PC-3 (cell line): ENCODE measurements at regions not wholly inside any gene's neighbourhood (a gene's known extent, or its start where the extent isn't known, plus 50 kb on each side); places are given as distances from the start of the nearest gene placed in this dataset.

Source experiments
- ATAC-seq: fragments of 200-7000 bp; cut with Tn5 transposase; 2 replicates; pipeline ENCODE4 v1.9.1; 2020; ENCODE audit warnings: mild to moderate bottlenecking, moderate library complexity
- BruUV-seq: library from RNA; stranded (reverse); fragments of 400-500 nt; replicated peaks from 2 replicates; lab custom pipeline; 2021; lab: Mats Ljungman, UMichigan
- CTCF ChIA-PET: fragments of 300-600 bp; sonication (Branson Sonifier 250); formaldehyde crosslinking; loops from one replicate; lab custom pipeline; 2022; ENCODE audit warnings: antibody characterized with exemption; lab: Charles Lee
- POLR2A ChIA-PET: fragments of 300-600 bp; sonication (Branson Sonifier 250); formaldehyde crosslinking; loops from one replicate; lab custom pipeline; 2022; ENCODE audit warnings: antibody characterized with exemption; ENCODE audit not compliant: unreplicated experiment; lab: Charles Lee
- DNase-seq: peaks from one replicate; pipeline ENCODE4 v3.0.0-alpha.2; 2015
- H2AFZ ChIP-seq: fragments of 300-600 bp; sonication (generic); 2 replicates; pipeline ENCODE4 v1.6.0; 2016; ENCODE audit warnings: antibody characterized with exemption, low read length
- H3F3A ChIP-seq: fragments of 300-600 bp; sonication (generic); one replicate; pipeline ENCODE4 v1.6.0; 2017; ENCODE audit warnings: antibody characterized with exemption, low read length, control low read depth, mild to moderate bottlenecking; ENCODE audit not compliant: unreplicated experiment
- H3K27ac ChIP-seq: fragments of 300-600 bp; sonication (generic); 2 replicates; pipeline ENCODE4 v1.5.1; 2016; ENCODE audit warnings: mild to moderate bottlenecking, low read length
- H3K27me3 ChIP-seq: fragments of 300-600 bp; sonication (generic); 2 replicates; pipeline ENCODE4 v1.6.1; 2016; ENCODE audit warnings: low read length, mixed read lengths
- H3K36me3 ChIP-seq: fragments of 300-600 bp; sonication (generic); 2 replicates; pipeline ENCODE4 v1.6.1; 2016; ENCODE audit warnings: low read depth, mixed run types, low read length, mixed read lengths
- H3K4me1 ChIP-seq: fragments of 300-600 bp; sonication (generic); 2 replicates; pipeline ENCODE4 v1.5.1; 2016; ENCODE audit warnings: low read length; ENCODE audit not compliant: insufficient read depth
- H3K4me2 ChIP-seq: fragments of 300-600 bp; sonication (generic); 2 replicates; pipeline ENCODE4 v1.6.0; 2016; ENCODE audit warnings: low read length
- H3K4me3 ChIP-seq: fragments of 300-600 bp; sonication (generic); 2 replicates; pipeline ENCODE4 v1.5.1; 2016; ENCODE audit warnings: mild to moderate bottlenecking, low read length, mixed read lengths
- H3K79me2 ChIP-seq: fragments of 300-600 bp; sonication (generic); 2 replicates; pipeline ENCODE4 v1.6.1; 2017; ENCODE audit warnings: low read length, mixed read lengths
- H3K9ac ChIP-seq: fragments of 300-600 bp; sonication (generic); 2 replicates; pipeline ENCODE4 v1.6.0; 2016; ENCODE audit warnings: mild to moderate bottlenecking, low read length
- H3K9me2 ChIP-seq: fragments of 300-600 bp; sonication (generic); replicated peaks from 2 replicates; pipeline ENCODE4 v1.6.1; 2016; ENCODE audit warnings: mixed run types, low read length, mixed read lengths
- H3K9me3 ChIP-seq: fragments of 300-600 bp; sonication (generic); 2 replicates; pipeline ENCODE4 v1.6.1; 2016; ENCODE audit warnings: low read length, mixed read lengths
- H4K20me1 ChIP-seq: fragments of 300-600 bp; sonication (generic); 2 replicates; pipeline ENCODE4 v1.6.1; 2016; ENCODE audit warnings: low read length, mixed read lengths
- CTCF ChIP-seq: fragments of 300-600 bp; sonication (generic); conservative IDR thresholded peaks from 2 replicates; pipeline ENCODE4 v1.5.1; 2017; ENCODE audit warnings: antibody characterized with exemption, low read depth, mild to moderate bottlenecking, low read length
- EZH2 ChIP-seq: fragments of 300-600 bp; sonication (generic); IDR thresholded peaks from one replicate; pipeline ENCODE4 v1.6.1; 2017; ENCODE audit warnings: antibody characterized with exemption, mild to moderate bottlenecking, low read length; ENCODE audit not compliant: unreplicated experiment
- EZH2phosphoT487 ChIP-seq: fragments of 300-600 bp; sonication (generic); IDR thresholded peaks from 2 replicates; pipeline ENCODE4 v1.6.1; 2018; ENCODE audit warnings: mild to moderate bottlenecking, antibody characterized with exemption, low read length, borderline replicate concordance
- intact Hi-C: fragments of 100-400 bp; cut with micrococcal nuclease; formaldehyde crosslinking; loops from 2 replicates; pipeline ENCODE4 v1.9.0; 2023

DNA sequence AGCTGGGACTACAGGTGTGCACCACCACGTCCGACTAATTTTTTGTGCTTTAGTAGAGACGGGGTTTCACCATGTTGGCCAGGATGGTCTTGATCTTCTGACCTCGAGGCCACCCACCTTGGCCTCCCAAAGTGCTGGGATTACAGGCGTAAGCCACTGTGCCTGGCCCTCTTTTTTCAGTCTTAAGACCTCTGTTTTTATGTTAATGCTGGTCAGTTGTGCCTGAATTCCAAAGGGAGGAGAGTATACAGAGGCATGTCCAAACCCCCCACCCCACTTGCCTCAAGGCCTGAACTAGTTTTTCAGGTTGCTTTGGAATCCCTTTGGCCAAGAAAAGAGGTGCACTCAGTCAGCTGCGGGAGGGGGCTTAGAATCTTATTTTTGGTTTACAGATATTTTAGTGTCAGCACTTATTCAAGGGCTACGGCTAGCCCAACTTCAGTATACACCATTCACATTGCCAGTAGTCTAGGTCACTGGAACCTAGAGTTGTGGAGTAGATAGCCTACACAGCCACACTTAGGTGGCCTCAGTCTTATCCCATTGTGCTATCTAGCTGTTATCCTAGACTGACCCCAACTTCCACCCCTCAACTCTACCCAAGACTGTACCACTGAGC lies 128.0 kb upstream of the TPM1 start:
- Histone ChIP-seq H3K36me3 (no peaks in the 10 kb centered on the region), H3F3A (no peaks in the 10 kb centered on the region), H3K27ac (no peak overlapping the region), H4K20me1 (no peaks in the 10 kb centered on the region), H3K9me2 (no peaks in the 10 kb centered on the region), H3K9me3 (no peaks in the 10 kb centered on the region), H3K4me1 (no peaks in the 10 kb centered on the region), H3K79me2 (no peaks in the 10 kb centered on the region), H3K4me2 (no peak overlapping the region), H3K4me3 (no peak overlapping the region), H2AFZ (no peak overlapping the region), H3K9ac (no peak overlapping the region), H3K27me3 (no peaks in the 10 kb centered on the region)
- ATAC-seq (no peak), DNase-seq (no peak)
- ChIA-PET POLR2A (no interaction called here), CTCF (no interaction called here)
- intact Hi-C loops = no loop called here
- no peak for TF ChIP-seq EZH2
- no peak for TF ChIP-seq CTCF
- no peak for TF ChIP-seq EZH2phosphoT487
- no TSS peak for BruUV-seq

DNA sequence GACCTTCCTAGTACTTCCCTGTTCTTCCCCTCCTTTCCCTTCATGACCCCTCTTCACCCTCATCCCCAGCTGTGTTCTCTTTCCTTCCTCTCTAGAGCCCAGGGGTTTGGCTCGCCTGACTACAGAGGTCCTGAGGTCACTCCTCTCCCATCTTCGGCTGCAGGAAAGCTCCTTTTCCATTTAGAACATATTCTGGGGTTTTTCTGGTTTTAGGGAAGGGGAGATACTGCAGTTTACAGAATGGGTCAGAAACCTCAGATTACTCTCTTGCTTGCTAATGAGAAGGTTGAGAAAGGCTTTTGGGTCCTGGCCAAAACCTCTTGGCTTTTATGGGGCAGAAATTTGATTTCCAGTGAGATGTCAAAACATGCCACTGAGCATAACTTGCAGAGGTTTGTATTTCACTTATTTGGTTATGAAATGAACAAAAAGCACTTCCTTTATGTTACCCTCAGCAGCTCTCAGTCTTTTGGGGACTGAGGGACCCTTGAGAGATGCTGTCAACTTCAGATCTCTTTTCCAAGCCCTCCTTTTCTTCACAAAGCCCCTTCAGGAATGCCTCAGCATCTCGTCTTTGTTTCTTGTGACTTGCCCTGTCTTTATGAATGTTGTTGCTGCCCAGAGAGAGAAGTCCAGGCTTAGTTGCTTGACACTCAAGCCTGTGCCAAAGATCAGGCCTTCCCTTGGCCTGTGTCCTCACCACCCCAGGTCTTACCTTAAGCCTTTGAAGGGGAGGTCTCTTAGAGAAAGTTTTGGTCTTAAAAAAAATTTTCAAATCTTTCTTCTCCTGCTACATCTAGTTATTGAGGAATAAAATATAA lies 121.7 kb upstream of the TPM1 start:
- ChIA-PET CTCF (no interaction called here), POLR2A (no interaction called here)
- intact Hi-C loops = no loop called here
- DNase-seq (no peak), ATAC-seq (no peak)
- no peak overlapping the region for H3K9ac ChIP-seq
- no peaks in the 10 kb centered on the region for H3K27me3 ChIP-seq
- H3K4me1 ChIP-seq = no peaks in the 10 kb centered on the region
- BruUV-seq = no TSS peak
- no peaks in the 10 kb centered on the region for H3K36me3 ChIP-seq
- no peaks in the 10 kb centered on the region for H4K20me1 ChIP-seq
- H3K4me3 ChIP-seq = no peak overlapping the region
- no peak overlapping the region for H3K4me2 ChIP-seq
- H3K9me2 ChIP-seq = no peaks in the 10 kb centered on the region
- H2AFZ ChIP-seq = no peak overlapping the region
- H3K79me2 ChIP-seq = no peaks in the 10 kb centered on the region
- no peak overlapping the region for H3K27ac ChIP-seq
- no peaks in the 10 kb centered on the region for H3K9me3 ChIP-seq
- no peaks in the 10 kb centered on the region for H3F3A ChIP-seq
- TF ChIP-seq EZH2phosphoT487 (no peak), EZH2 (no peak), CTCF (no peak)

DNA sequence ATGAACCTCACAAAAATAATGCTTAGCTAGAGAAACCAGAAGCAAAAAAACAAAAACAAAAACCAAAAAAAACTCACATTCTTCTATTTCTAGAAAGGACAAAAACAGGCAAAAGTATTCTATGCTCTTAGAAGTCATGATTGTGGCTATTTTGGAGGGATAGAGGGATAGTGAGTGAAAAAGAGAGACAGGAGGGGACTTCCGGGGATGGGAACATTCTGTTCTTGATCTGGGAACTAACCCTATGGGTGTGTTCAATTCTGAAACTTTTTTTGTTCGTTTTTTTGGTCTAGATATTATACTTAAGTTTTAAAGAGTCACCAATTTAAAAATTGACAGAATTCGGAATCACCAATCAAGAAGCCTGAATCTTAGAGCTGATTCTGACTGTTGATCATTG lies 120.0 kb upstream of the TPM1 start:
- Histone ChIP-seq H3K9me2 (no peaks in the 10 kb centered on the region), H4K20me1 (no peaks in the 10 kb centered on the region), H3K4me2 (no peak overlapping the region), H2AFZ (no peak overlapping the region), H3K4me3 (no peak overlapping the region), H3K27me3 (no peaks in the 10 kb centered on the region), H3K36me3 (no peaks in the 10 kb centered on the region), H3K27ac (no peak overlapping the region), H3K79me2 (no peaks in the 10 kb centered on the region), H3F3A (no peaks in the 10 kb centered on the region), H3K4me1 (no peaks in the 10 kb centered on the region), H3K9ac (no peak overlapping the region), H3K9me3 (no peaks in the 10 kb centered on the region)
- no TSS peak for BruUV-seq
- ChIA-PET POLR2A (no interaction called here), CTCF (no interaction called here)
- ATAC-seq (no peak), DNase-seq (no peak)
- intact Hi-C loops = no loop called here
- TF ChIP-seq CTCF (no peak), EZH2 (no peak), EZH2phosphoT487 (no peak)
